Psoas muscle (tissue), 7 donors: ENCODE measurements at regions not wholly inside any gene's neighbourhood (a gene's known extent, or its start where the extent isn't known, plus 50 kb on each side); places are given as distances from the start of the nearest gene placed in this dataset.

Experiments
- ATAC-seq, 4 donors: fragments of 200-7000 bp; cut with Tn5 transposase; one replicate each; pipeline ENCODE4 v1.9.1; 2020; ENCODE audit warnings: moderate library complexity in 3 of 4, mild to moderate bottlenecking in 2 of 4
- DNase-seq, 2 donors: peaks; one replicate each; pipeline ENCODE4 v3.0.0-alpha.2; 2020
- H3K27ac ChIP-seq: fragments of 200-600 bp; one replicate; pipeline ENCODE4 v1.8.0; 2022
- H3K27me3 ChIP-seq, 3 donors: fragments of 200-600 bp in 1 of 3; one replicate each; pipeline versions ENCODE4 v1.6.1 to v1.8.0; 2013 to 2022; ENCODE audit warnings: low read length in 2 of 3, mild to moderate bottlenecking in 2 of 3, moderate library complexity in 1 of 3; ENCODE audit not compliant: insufficient read depth in 3 of 3
- H3K36me3 ChIP-seq, 2 donors: fragments of 200-600 bp in 1 of 2; one replicate each; pipeline versions ENCODE4 v1.6.1 to v1.8.0; 2013 to 2022; ENCODE audit warnings: low read depth in 1 of 2, mild to moderate bottlenecking in 1 of 2, moderate library complexity in 1 of 2; ENCODE audit not compliant: insufficient read depth in 1 of 2
- H3K4me1 ChIP-seq: fragments of 200-600 bp; one replicate; pipeline ENCODE4 v1.8.0; 2022
- H3K4me3 ChIP-seq: fragments of 200-600 bp; one replicate; pipeline ENCODE4 v1.8.0; 2022; ENCODE audit warnings: mild to moderate bottlenecking
- H3K9me3 ChIP-seq: fragments of 200-600 bp; one replicate; pipeline ENCODE4 v1.8.0; 2022
- WGBS, 3 donors: extraction: QIAGEN DNeasy Blood & Tissue Kit; methylation state at CpG; one replicate each; pipeline versions ENCODE4 v1.1.6 to v1.1.7; 2013; 5-methylcytosine and 5-hydroxymethylcytosine counted together
- intact Hi-C, 2 donors: fragments of 100-400 bp; cut with DNase I; formaldehyde crosslinking; loops; one replicate each; pipeline versions ENCODE4 v1.11.0 to v1.14.2; 2022
- TF ChIP-seq, protein P1 (sequence below): fragments of 200-600 bp; IDR thresholded peaks from one replicate; pipeline ENCODE4 v1.8.0; 2022; ENCODE audit warnings: antibody characterized with exemption
- donor health status: healthy with polysubstance abuse.
- donor health status: DM: no; HTN: no; CAD: no; lungs with moderate emphysema.
- donor health status: Bipolar disorder and iron deficiency.
- donor health status: healthy.
- donor health status: DM: yes; HTN: yes; CAD: no.
- donor health status: DM: no; HTN: no; CAD: no.
- donor health status: DM: yes; HTN: yes; CAD: no.

DNA sequence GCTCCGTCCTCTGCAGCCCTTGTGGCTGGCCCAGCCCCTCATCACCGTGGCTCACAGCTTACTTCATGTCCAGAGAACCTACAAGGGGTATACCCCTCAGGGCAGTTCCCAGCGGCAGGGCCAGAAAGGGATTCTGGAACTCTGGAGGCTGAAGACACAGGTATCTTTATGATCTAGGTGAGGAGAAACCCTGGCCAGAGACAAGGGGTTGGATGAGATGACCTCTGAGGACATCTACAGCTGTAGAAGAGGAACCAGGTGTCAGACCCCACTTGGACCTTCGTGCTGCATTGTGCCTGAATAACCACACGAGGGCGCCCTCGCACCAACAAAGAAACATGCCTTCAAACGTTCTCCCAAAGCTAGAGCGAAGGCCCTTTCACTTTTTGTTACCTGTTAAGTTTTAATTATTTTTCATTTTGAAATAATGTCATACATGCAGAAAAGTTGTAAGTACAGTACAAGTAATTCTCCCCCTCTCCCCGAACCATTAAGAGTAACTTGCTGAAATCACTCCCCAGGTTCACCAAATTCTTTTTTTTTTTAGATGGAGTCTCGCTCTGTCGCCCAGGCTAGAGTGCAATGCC is 118.7 kb upstream of the SMAD3 start:
- DNase-seq, result peak; percentile 65 to 82
- intact Hi-C loops, result loop anchor here (1.0 to 10.0 kb wide), 6 partner anchors 118 to 488 kb away; partner anchors contain the start of gene SMAD3 (in 2 of the 2)
- Histone ChIP-seq H3K9me3 (peaks cover 3% of the 10 kb centered on the region), H3K36me3 (no peaks in the 10 kb centered on the region), H3K27ac (no peak overlapping the region), H3K4me1 (peaks cover 4% of the 10 kb centered on the region), H3K4me3 (no peak overlapping the region), H3K27me3 (no peaks in the 10 kb centered on the region)
- 30 to 33% (median 32%) methylated on average over 12 of the region's 12 CpGs for WGBS, 3 donors
- ATAC-seq, result peak; percentile 64 to 92 (median 80)
- TF ChIP-seq, protein P1, sequence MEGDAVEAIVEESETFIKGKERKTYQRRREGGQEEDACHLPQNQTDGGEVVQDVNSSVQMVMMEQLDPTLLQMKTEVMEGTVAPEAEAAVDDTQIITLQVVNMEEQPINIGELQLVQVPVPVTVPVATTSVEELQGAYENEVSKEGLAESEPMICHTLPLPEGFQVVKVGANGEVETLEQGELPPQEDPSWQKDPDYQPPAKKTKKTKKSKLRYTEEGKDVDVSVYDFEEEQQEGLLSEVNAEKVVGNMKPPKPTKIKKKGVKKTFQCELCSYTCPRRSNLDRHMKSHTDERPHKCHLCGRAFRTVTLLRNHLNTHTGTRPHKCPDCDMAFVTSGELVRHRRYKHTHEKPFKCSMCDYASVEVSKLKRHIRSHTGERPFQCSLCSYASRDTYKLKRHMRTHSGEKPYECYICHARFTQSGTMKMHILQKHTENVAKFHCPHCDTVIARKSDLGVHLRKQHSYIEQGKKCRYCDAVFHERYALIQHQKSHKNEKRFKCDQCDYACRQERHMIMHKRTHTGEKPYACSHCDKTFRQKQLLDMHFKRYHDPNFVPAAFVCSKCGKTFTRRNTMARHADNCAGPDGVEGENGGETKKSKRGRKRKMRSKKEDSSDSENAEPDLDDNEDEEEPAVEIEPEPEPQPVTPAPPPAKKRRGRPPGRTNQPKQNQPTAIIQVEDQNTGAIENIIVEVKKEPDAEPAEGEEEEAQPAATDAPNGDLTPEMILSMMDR, result peak; percentile 98

DNA sequence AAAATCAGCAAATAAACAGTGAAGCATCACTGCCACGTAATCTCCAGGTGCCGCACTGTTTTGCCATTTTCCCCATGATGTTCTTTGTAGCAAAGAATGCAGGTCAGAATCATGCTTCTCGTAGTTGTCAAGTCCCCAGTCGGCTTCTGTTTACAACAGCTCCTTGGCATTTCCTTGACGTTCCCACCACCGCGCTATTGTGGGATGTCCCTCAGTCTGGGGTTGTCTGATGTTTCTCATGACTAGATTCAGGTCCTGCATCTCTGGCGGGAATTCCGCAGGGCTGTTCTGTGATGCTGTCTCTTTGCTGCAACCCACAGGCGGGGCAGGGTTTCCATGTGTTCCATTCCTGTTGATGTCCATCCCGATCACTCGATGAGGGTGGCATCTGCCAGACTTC is 117.9 kb upstream of the SMAD3 start:
- no peak overlapping the region for H3K4me3 ChIP-seq
- 81 to 85% (median 85%) methylated on average over 12 of the region's 12 CpGs for WGBS, 3 donors

GRCh38 chr15:66948294-66948693 is 117.1 kb upstream of the SMAD3 start:
- Histone ChIP-seq H3K4me3 (no peak overlapping the region), H3K36me3 (no peaks in the 10 kb centered on the region), H3K9me3 (peaks cover 3% of the 10 kb centered on the region), H3K4me1 (peaks cover 4% of the 10 kb centered on the region), H3K27me3 (no peaks in the 10 kb centered on the region), H3K27ac (no peak overlapping the region)
- TF ChIP-seq, protein P1, result no peak
- DNase-seq (no peak), ATAC-seq (peak in 3 of 4 donors; percentile 36 to 65 (median 58))
- 43 to 72% (median 58%) methylated on average over 2 of the region's 2 CpGs for WGBS, 3 donors
- intact Hi-C loops, result loop anchor here (5.0 to 10.0 kb wide), 3 partner anchors 117 to 487 kb away; partner anchors contain the start of gene SMAD3 (in 1 of the 2)

More for the DNA sequence above, 117.9 kb upstream of the SMAD3 start:
- DNase-seq (no peak), ATAC-seq (no peak)
- TF ChIP-seq, protein P1, result no peak
- Histone ChIP-seq H3K36me3 (no peaks in the 10 kb centered on the region), H3K27ac (no peak overlapping the region), H3K27me3 (no peaks in the 10 kb centered on the region), H3K9me3 (peaks cover 3% of the 10 kb centered on the region), H3K4me1 (peaks cover 4% of the 10 kb centered on the region)
- intact Hi-C loops, result loop anchor here (2.0 to 10.0 kb wide), 4 partner anchors 117 to 487 kb away; partner anchors contain the start of gene SMAD3 (in 2 of the 2)

DNA sequence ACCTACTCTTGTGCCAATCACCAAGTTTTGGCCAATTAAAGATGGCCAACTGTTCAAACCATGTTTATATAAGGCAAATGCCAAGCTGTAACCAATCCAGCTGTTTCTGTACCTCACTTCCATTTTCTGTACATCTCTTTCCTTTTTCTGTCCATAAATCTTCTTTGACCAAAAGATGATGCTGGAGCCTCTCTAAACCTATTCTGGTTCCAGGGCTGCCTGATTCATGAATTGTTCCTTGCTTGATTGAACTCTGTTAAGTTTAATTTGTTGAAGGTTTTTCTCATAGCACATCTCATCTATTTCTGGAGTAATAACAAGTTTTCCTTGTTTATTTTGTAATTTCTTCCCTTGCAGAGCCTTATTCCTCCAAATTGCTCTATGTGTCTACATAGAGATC is 115.3 kb upstream of the SMAD3 start:
- Histone ChIP-seq H3K27ac (no peak overlapping the region), H3K4me3 (no peak overlapping the region), H3K4me1 (peaks cover 4% of the 10 kb centered on the region), H3K9me3 (peaks cover 3% of the 10 kb centered on the region), H3K27me3 (no peaks in the 10 kb centered on the region), H3K36me3 (no peaks in the 10 kb centered on the region)
- TF ChIP-seq, protein P1, result no peak
- intact Hi-C loops, result loop anchor here in 1 of 2 donors (5.0 kb wide), 1 partner anchor 272 kb away; no protein-coding TSS in a partner anchor
- ATAC-seq, result no peak
- DNase-seq, result no peak
